Bronchial epithelial cell (primary cell): ENCODE measurements at regions not wholly inside any gene's neighbourhood (a gene's known extent, or its start where the extent isn't known, plus 50 kb on each side); places are given as distances from the start of the nearest gene placed in this dataset.

Experiments used
- DNase-seq: peaks from one replicate; pipeline ENCODE4 v3.0.0-alpha.2; 2010; ENCODE audit warnings: low read depth
- FAIRE-seq: peaks from 2 replicates; lab custom pipeline; 2011; peaks lifted over from hg19 to GRCh38; lab: Jason Lieb, UNC
- H3K27me3 ChIP-seq: 2 replicates; pipeline ENCODE4 v1.5.1; 2011; ENCODE audit warnings: low read length; ENCODE audit not compliant: control insufficient read depth, insufficient read depth
- H3K36me3 ChIP-seq: 2 replicates; pipeline ENCODE4 v1.5.1; 2011; ENCODE audit warnings: low read length; ENCODE audit not compliant: control insufficient read depth, insufficient read depth
- H3K4me3 ChIP-seq: 2 replicates; pipeline ENCODE4 v1.5.1; 2011; ENCODE audit warnings: mild to moderate bottlenecking, low read depth, low read length, control low read depth
- CTCF ChIP-seq: IDR thresholded peaks from 2 replicates; pipeline ENCODE4 v1.5.1; 2011; ENCODE audit warnings: mild to moderate bottlenecking, moderate library complexity, low read length, control low read depth, inconsistent platforms; ENCODE audit not compliant: insufficient read depth, severe bottlenecking

- FAIRE-seq (no peak), DNase-seq (no peak)
- no peak overlapping the region for H3K4me3 ChIP-seq
- TF ChIP-seq CTCF = no peak
- no peaks in the 10 kb centered on the region for H3K36me3 ChIP-seq
- H3K27me3 ChIP-seq = no peaks in the 10 kb centered on the region
Measured at GRCh38 chr6:144580771-144581170, 295.6 kb downstream of the UTRN start.

GRCh38 chr6:144581812-144582537 lies 296.8 kb downstream of the UTRN start:
- peak; percentile 27 for TF ChIP-seq CTCF
- DNase-seq (peak; percentile 20), FAIRE-seq (no peak)
- H3K4me3 ChIP-seq = no peak overlapping the region
- H3K27me3 ChIP-seq = no peaks in the 10 kb centered on the region
- no peaks in the 10 kb centered on the region for H3K36me3 ChIP-seq

- no peaks in the 10 kb centered on the region for H3K27me3 ChIP-seq
- H3K4me3 ChIP-seq = no peak overlapping the region
- FAIRE-seq (no peak), DNase-seq (no peak)
- H3K36me3 ChIP-seq = no peaks in the 10 kb centered on the region
- no peak for TF ChIP-seq CTCF
Measured at GRCh38 chr6:144582939-144583613, 297.9 kb downstream of the UTRN start.

- no peak overlapping the region for H3K4me3 ChIP-seq
- no peaks in the 10 kb centered on the region for H3K36me3 ChIP-seq
- no peak for DNase-seq
- FAIRE-seq = no peak
- H3K27me3 ChIP-seq = no peaks in the 10 kb centered on the region
- TF ChIP-seq CTCF = no peak
Measured at GRCh38 chr6:144583614-144583954, 298.4 kb downstream of the UTRN start.

GRCh38 chr6:144585217-144585814 lies 300.2 kb downstream of the UTRN start:
- no peak overlapping the region for H3K4me3 ChIP-seq
- no peaks in the 10 kb centered on the region for H3K27me3 ChIP-seq
- no peak for FAIRE-seq
- H3K36me3 ChIP-seq = no peaks in the 10 kb centered on the region
- peak; percentile 40 for TF ChIP-seq CTCF
- DNase-seq = peak; percentile 53
